ENCODE measurements at regions not wholly inside any gene's neighbourhood (a gene's known extent, or its start where the extent isn't known, plus 50 kb on each side); places are given as distances from the start of the nearest gene placed in this dataset.

- no peak for TF ChIP-seq POU2F2 (IDR thresholded peaks at IDR 0.05; ENCODE audit: low read depth, low read length)
- no peak for TF ChIP-seq POLR2AphosphoS5 (IDR thresholded peaks at IDR 0.05; ENCODE audit: low read depth, low read length)
- TF ChIP-seq SPI1 (IDR thresholded peaks at IDR 0.05; ENCODE audit: low read depth, low read length): no peak
- TF ChIP-seq POLR2A (IDR thresholded peaks at IDR 0.05; ENCODE audit: low read depth, low read length): no peak
- TF ChIP-seq TAF1 (IDR thresholded peaks at IDR 0.05; ENCODE audit: low read depth, low read length): no peak
- no peak for TF ChIP-seq PAX5 (IDR thresholded peaks at IDR 0.05; ENCODE audit: insufficient read depth, low read length, severe bottlenecking)
- FAIRE-seq (no peak), DNase-seq (ENCODE audit: insufficient read length, low spot score) (no peak)
Observed at GRCh38 chr6:101001607-101002006, 120.5 kb upstream of the ASCC3 start.

GRCh38 chr6:101003075-101003474 is 121.9 kb upstream of the ASCC3 start:
- DNase-seq (ENCODE audit: insufficient read length, low spot score) (no peak), FAIRE-seq (no peak)
- TF ChIP-seq PAX5 (IDR thresholded peaks at IDR 0.05; ENCODE audit: insufficient read depth, low read length, severe bottlenecking) (no peak), POLR2A (IDR thresholded peaks at IDR 0.05; ENCODE audit: low read depth, low read length) (no peak), SPI1 (IDR thresholded peaks at IDR 0.05; ENCODE audit: low read depth, low read length) (no peak), TAF1 (IDR thresholded peaks at IDR 0.05; ENCODE audit: low read depth, low read length) (no peak), POU2F2 (IDR thresholded peaks at IDR 0.05; ENCODE audit: low read depth, low read length) (no peak), POLR2AphosphoS5 (IDR thresholded peaks at IDR 0.05; ENCODE audit: low read depth, low read length) (no peak)

- TF ChIP-seq TAF1 (IDR thresholded peaks at IDR 0.05; ENCODE audit: low read depth, low read length) (no peak), SPI1 (IDR thresholded peaks at IDR 0.05; ENCODE audit: low read depth, low read length) (peak; percentile 81), PAX5 (IDR thresholded peaks at IDR 0.05; ENCODE audit: insufficient read depth, low read length, severe bottlenecking) (no peak)
- peak; percentile 23 for FAIRE-seq
- no peak for DNase-seq (ENCODE audit: insufficient read length, low spot score)
Observed at GRCh38 chr6:101011186-101011585, 130.1 kb upstream of the ASCC3 start.

GRCh38 chr6:101013612-101014195 is 132.6 kb upstream of the ASCC3 start:
- DNase-seq (ENCODE audit: insufficient read length, low spot score) (no peak), FAIRE-seq (no peak)
- TF ChIP-seq POU2F2 (IDR thresholded peaks at IDR 0.05; ENCODE audit: low read depth, low read length): no peak
- no peak for TF ChIP-seq POLR2AphosphoS5 (IDR thresholded peaks at IDR 0.05; ENCODE audit: low read depth, low read length)
- TF ChIP-seq POLR2A (IDR thresholded peaks at IDR 0.05; ENCODE audit: low read depth, low read length): no peak
- no peak for TF ChIP-seq TAF1 (IDR thresholded peaks at IDR 0.05; ENCODE audit: low read depth, low read length)
- TF ChIP-seq PAX5 (IDR thresholded peaks at IDR 0.05; ENCODE audit: insufficient read depth, low read length, severe bottlenecking): no peak
- no peak for TF ChIP-seq SPI1 (IDR thresholded peaks at IDR 0.05; ENCODE audit: low read depth, low read length)

GRCh38 chr6:101015541-101015940 is 134.4 kb upstream of the ASCC3 start:
- FAIRE-seq (no peak), DNase-seq (ENCODE audit: insufficient read length, low spot score) (no peak)
- TF ChIP-seq TAF1 (IDR thresholded peaks at IDR 0.05; ENCODE audit: low read depth, low read length): no peak
- TF ChIP-seq POLR2A (IDR thresholded peaks at IDR 0.05; ENCODE audit: low read depth, low read length): no peak
- TF ChIP-seq POLR2AphosphoS5 (IDR thresholded peaks at IDR 0.05; ENCODE audit: low read depth, low read length): no peak
- TF ChIP-seq SPI1 (IDR thresholded peaks at IDR 0.05; ENCODE audit: low read depth, low read length): no peak
- TF ChIP-seq POU2F2 (IDR thresholded peaks at IDR 0.05; ENCODE audit: low read depth, low read length): no peak
- no peak for TF ChIP-seq PAX5 (IDR thresholded peaks at IDR 0.05; ENCODE audit: insufficient read depth, low read length, severe bottlenecking)

GRCh38 chr6:101016163-101016562 is 135.0 kb upstream of the ASCC3 start:
- FAIRE-seq (no peak), DNase-seq (ENCODE audit: insufficient read length, low spot score) (no peak)
- TF ChIP-seq POLR2AphosphoS5 (IDR thresholded peaks at IDR 0.05; ENCODE audit: low read depth, low read length) (no peak), PAX5 (IDR thresholded peaks at IDR 0.05; ENCODE audit: insufficient read depth, low read length, severe bottlenecking) (no peak), POU2F2 (IDR thresholded peaks at IDR 0.05; ENCODE audit: low read depth, low read length) (no peak), TAF1 (IDR thresholded peaks at IDR 0.05; ENCODE audit: low read depth, low read length) (no peak), POLR2A (IDR thresholded peaks at IDR 0.05; ENCODE audit: low read depth, low read length) (no peak), SPI1 (IDR thresholded peaks at IDR 0.05; ENCODE audit: low read depth, low read length) (no peak)

- TF ChIP-seq TAF1 (IDR thresholded peaks at IDR 0.05; ENCODE audit: low read depth, low read length) (no peak), POLR2A (IDR thresholded peaks at IDR 0.05; ENCODE audit: low read depth, low read length) (no peak), PAX5 (IDR thresholded peaks at IDR 0.05; ENCODE audit: insufficient read depth, low read length, severe bottlenecking) (no peak), POLR2AphosphoS5 (IDR thresholded peaks at IDR 0.05; ENCODE audit: low read depth, low read length) (no peak), SPI1 (IDR thresholded peaks at IDR 0.05; ENCODE audit: low read depth, low read length) (no peak)
- FAIRE-seq (no peak), DNase-seq (ENCODE audit: insufficient read length, low spot score) (no peak)
Observed at GRCh38 chr6:101018157-101018556, 137.0 kb upstream of the ASCC3 start.

- TF ChIP-seq POLR2A (IDR thresholded peaks at IDR 0.05; ENCODE audit: low read depth, low read length): no peak
- TF ChIP-seq POLR2AphosphoS5 (IDR thresholded peaks at IDR 0.05; ENCODE audit: low read depth, low read length): no peak
- TF ChIP-seq POU2F2 (IDR thresholded peaks at IDR 0.05; ENCODE audit: low read depth, low read length): no peak
- TF ChIP-seq PAX5 (IDR thresholded peaks at IDR 0.05; ENCODE audit: insufficient read depth, low read length, severe bottlenecking): no peak
- no peak for TF ChIP-seq SPI1 (IDR thresholded peaks at IDR 0.05; ENCODE audit: low read depth, low read length)
- no peak for TF ChIP-seq TAF1 (IDR thresholded peaks at IDR 0.05; ENCODE audit: low read depth, low read length)
- DNase-seq (ENCODE audit: insufficient read length, low spot score): no peak
- FAIRE-seq: no peak
Observed at GRCh38 chr6:101021504-101021903, 140.4 kb upstream of the ASCC3 start.

GRCh38 chr6:101042966-101043365 is 161.8 kb upstream of the ASCC3 start:
- DNase-seq (ENCODE audit: insufficient read length, low spot score) (no peak), FAIRE-seq (no peak)
- TF ChIP-seq POU2F2 (IDR thresholded peaks at IDR 0.05; ENCODE audit: low read depth, low read length) (no peak), POLR2A (IDR thresholded peaks at IDR 0.05; ENCODE audit: low read depth, low read length) (no peak), POLR2AphosphoS5 (IDR thresholded peaks at IDR 0.05; ENCODE audit: low read depth, low read length) (no peak), PAX5 (IDR thresholded peaks at IDR 0.05; ENCODE audit: insufficient read depth, low read length, severe bottlenecking) (no peak), SPI1 (IDR thresholded peaks at IDR 0.05; ENCODE audit: low read depth, low read length) (no peak), TAF1 (IDR thresholded peaks at IDR 0.05; ENCODE audit: low read depth, low read length) (no peak)

GRCh38 chr6:101058296-101058695 is 177.2 kb upstream of the ASCC3 start:
- FAIRE-seq (no peak), DNase-seq (ENCODE audit: insufficient read length, low spot score) (no peak)
- TF ChIP-seq PAX5 (IDR thresholded peaks at IDR 0.05; ENCODE audit: insufficient read depth, low read length, severe bottlenecking) (no peak), SPI1 (IDR thresholded peaks at IDR 0.05; ENCODE audit: low read depth, low read length) (no peak), POLR2AphosphoS5 (IDR thresholded peaks at IDR 0.05; ENCODE audit: low read depth, low read length) (no peak), TAF1 (IDR thresholded peaks at IDR 0.05; ENCODE audit: low read depth, low read length) (no peak), POU2F2 (IDR thresholded peaks at IDR 0.05; ENCODE audit: low read depth, low read length) (no peak), POLR2A (IDR thresholded peaks at IDR 0.05; ENCODE audit: low read depth, low read length) (no peak)
